Mesenchymal stem cell (in vitro differentiated cells and primary cell): ENCODE measurements at regions not wholly inside any gene's neighbourhood (a gene's known extent, or its start where the extent isn't known, plus 50 kb on each side); places are given as distances from the start of the nearest gene placed in this dataset.
A peak's percentile ranks its signal among the peaks of the same experiment; 100 is the strongest.

Source experiments
- DNase-seq: peaks from one replicate; pipeline ENCODE4 v3.0.0-alpha.2; 2013
- H2AFZ ChIP-seq: one replicate; pipeline ENCODE4 v1.6.1; 2013; ENCODE audit warnings: low read depth, mild to moderate bottlenecking, control low read depth, inconsistent platforms, low read length, moderate library complexity
- H2AK5ac ChIP-seq: 2 replicates; pipeline ENCODE4 v1.6.1; 2013; ENCODE audit warnings: low read length, moderate library complexity, mild to moderate bottlenecking, inconsistent platforms; ENCODE audit not compliant: severe bottlenecking
- H2BK120ac ChIP-seq: one replicate; pipeline ENCODE4 v1.6.1; 2013; ENCODE audit warnings: low read depth, mild to moderate bottlenecking, inconsistent platforms, low read length, moderate library complexity
- H2BK12ac ChIP-seq, 2 experiments: one replicate each; pipeline ENCODE4 v1.6.1; 2013; ENCODE audit warnings: inconsistent platforms in 2 of 2, low read length in 2 of 2, mild to moderate bottlenecking in 2 of 2, moderate library complexity in 2 of 2, control low read depth in 1 of 2
- H2BK15ac ChIP-seq: one replicate; pipeline ENCODE4 v1.6.1; 2013; ENCODE audit warnings: mild to moderate bottlenecking, low read depth, inconsistent platforms; ENCODE audit not compliant: poor library complexity, severe bottlenecking
- H2BK5ac ChIP-seq: 2 replicates; pipeline ENCODE4 v1.6.1; 2013; ENCODE audit warnings: low read depth, mild to moderate bottlenecking, low read length, control low read depth, inconsistent platforms; ENCODE audit not compliant: poor library complexity, severe bottlenecking
- H3K14ac ChIP-seq, 2 experiments: one replicate each; pipeline ENCODE4 v1.6.1; 2013; ENCODE audit warnings: inconsistent platforms in 2 of 2, low read length in 2 of 2, control low read depth in 1 of 2, mild to moderate bottlenecking in 1 of 2, moderate library complexity in 1 of 2
- H3K18ac ChIP-seq, 2 experiments: one replicate each; pipeline ENCODE4 v1.6.1; 2013; ENCODE audit warnings: inconsistent platforms in 2 of 2, low read length in 2 of 2, control low read depth in 1 of 2, low read depth in 1 of 2, mild to moderate bottlenecking in 1 of 2
- H3K23ac ChIP-seq, 2 experiments: one replicate each; pipeline ENCODE4 v1.6.1; 2013; ENCODE audit warnings: inconsistent platforms in 2 of 2, low read length in 2 of 2, mild to moderate bottlenecking in 2 of 2, moderate library complexity in 2 of 2, control low read depth in 1 of 2
- H3K27ac ChIP-seq: 2 replicates; pipeline ENCODE4 v1.5.1; 2013; ENCODE audit warnings: mild to moderate bottlenecking, moderate library complexity, low read length, control low read depth, inconsistent platforms; ENCODE audit not compliant: poor library complexity, severe bottlenecking
- H3K27me3 ChIP-seq, 2 experiments: 2 replicates each; pipeline versions ENCODE4 v1.6.1 to v1.7.0; 2013; ENCODE audit warnings: low read length in 2 of 2, mild to moderate bottlenecking in 2 of 2, moderate library complexity in 2 of 2, control low read depth in 1 of 2, inconsistent platforms in 1 of 2; ENCODE audit not compliant: control insufficient read depth in 1 of 2, insufficient read depth in 1 of 2
- H3K36me3 ChIP-seq, 2 experiments: 2 replicates each; pipeline versions ENCODE4 v1.6.1 to v1.7.0; 2013; ENCODE audit warnings: low read length in 2 of 2, control low read depth in 1 of 2, inconsistent platforms in 1 of 2, low read depth in 1 of 2, mild to moderate bottlenecking in 1 of 2; ENCODE audit not compliant: insufficient read depth in 2 of 2, control insufficient read depth in 1 of 2
- H3K4ac ChIP-seq, 2 experiments: one replicate each; pipeline ENCODE4 v1.6.1; 2013; ENCODE audit warnings: inconsistent platforms in 2 of 2, low read length in 2 of 2, mild to moderate bottlenecking in 2 of 2, moderate library complexity in 2 of 2, control low read depth in 1 of 2, low read depth in 1 of 2
- H3K4me1 ChIP-seq: 2 replicates; pipeline ENCODE4 v1.6.1; 2013; ENCODE audit warnings: low read depth, low read length, control low read depth; ENCODE audit not compliant: control insufficient read depth, insufficient read depth
- H3K4me2 ChIP-seq: 2 replicates; pipeline ENCODE4 v1.6.1; 2013; ENCODE audit warnings: low read length, mild to moderate bottlenecking, inconsistent platforms; ENCODE audit not compliant: poor library complexity, severe bottlenecking
- H3K4me3 ChIP-seq, 2 experiments: 2 replicates each; pipeline versions ENCODE4 v1.5.1 to v1.7.0; 2013; ENCODE audit warnings: low read length in 2 of 2, mild to moderate bottlenecking in 2 of 2, control low read depth in 1 of 2, low read depth in 1 of 2; ENCODE audit not compliant: insufficient read depth in 1 of 2
- H3K79me1 ChIP-seq: replicated peaks from 2 replicates; pipeline ENCODE4 v1.6.1; 2013; ENCODE audit warnings: mild to moderate bottlenecking, control low read depth, low read length, inconsistent platforms; ENCODE audit not compliant: poor library complexity, severe bottlenecking
- H3K9ac ChIP-seq: 2 replicates; pipeline ENCODE4 v1.7.0; 2013; ENCODE audit warnings: mild to moderate bottlenecking, low read length, moderate library complexity
- H3K9me3 ChIP-seq: 2 replicates; pipeline ENCODE4 v1.7.0; 2013; ENCODE audit warnings: mild to moderate bottlenecking, low read length; ENCODE audit not compliant: control insufficient read depth
- H4K8ac ChIP-seq: one replicate; pipeline ENCODE4 v1.6.1; 2013; ENCODE audit warnings: inconsistent platforms, mild to moderate bottlenecking, low read length, moderate library complexity
- H4K91ac ChIP-seq: one replicate; pipeline ENCODE4 v1.6.1; 2013; ENCODE audit warnings: mild to moderate bottlenecking, low read length, inconsistent platforms
- WGBS: methylation state at CpG from one replicate; pipeline ENCODE4 v1.1.7; 2013; ENCODE audit warnings: mixed read lengths; 5-methylcytosine and 5-hydroxymethylcytosine counted together

- H4K8ac ChIP-seq, result no peak overlapping the region
- no peaks in the 10 kb centered on the region for H3K27me3 ChIP-seq
- H3K79me1 ChIP-seq, result no peaks in the 10 kb centered on the region
- no peak overlapping the region for H3K4me3 ChIP-seq
- 68% methylated on average over 3 of the region's 3 CpGs for WGBS
- no peak overlapping the region for H2BK120ac ChIP-seq
- H3K14ac ChIP-seq, result peak overlapping the region in 1 of 2 experiments; percentile 4
- H3K27ac ChIP-seq, result no peak overlapping the region
- no peak overlapping the region for H3K18ac ChIP-seq
- H3K9me3 ChIP-seq, result no peaks in the 10 kb centered on the region
- no peak overlapping the region for H3K23ac ChIP-seq
- H4K91ac ChIP-seq, result no peak overlapping the region
- no peak overlapping the region for H2AFZ ChIP-seq
- no peak overlapping the region for H3K4me2 ChIP-seq
- no peaks in the 10 kb centered on the region for H3K36me3 ChIP-seq
- peak; percentile 36 for DNase-seq
- H2AK5ac ChIP-seq, result no peak overlapping the region
- H2BK5ac ChIP-seq, result no peak overlapping the region
- peaks cover 2% of the 10 kb centered on the region for H3K4me1 ChIP-seq
- no peak overlapping the region for H3K4ac ChIP-seq
- no peak overlapping the region for H3K9ac ChIP-seq
- H2BK15ac ChIP-seq, result no peak overlapping the region
- no peak overlapping the region for H2BK12ac ChIP-seq
Measured at GRCh38 chr6:92945799-92946198, 473.6 kb downstream of the EPHA7 start.

- no peak overlapping the region for H3K14ac ChIP-seq
- no peak overlapping the region for H2BK5ac ChIP-seq
- no peak overlapping the region for H3K18ac ChIP-seq
- H3K9ac ChIP-seq, result no peak overlapping the region
- H4K8ac ChIP-seq, result no peak overlapping the region
- H4K91ac ChIP-seq, result no peak overlapping the region
- H3K4me3 ChIP-seq, result no peak overlapping the region
- no peak overlapping the region for H2BK120ac ChIP-seq
- H2AFZ ChIP-seq, result no peak overlapping the region
- no peak overlapping the region for H3K23ac ChIP-seq
- H3K4me1 ChIP-seq, result peaks cover 2% of the 10 kb centered on the region
- no peaks in the 10 kb centered on the region for H3K9me3 ChIP-seq
- H2BK15ac ChIP-seq, result no peak overlapping the region
- H2BK12ac ChIP-seq, result no peak overlapping the region
- no CpG with 5 or more reads among the region's 1 CpG for WGBS
- no peaks in the 10 kb centered on the region for H3K36me3 ChIP-seq
- no peak overlapping the region for H3K27ac ChIP-seq
- no peak overlapping the region for H3K4ac ChIP-seq
- H3K27me3 ChIP-seq, result no peaks in the 10 kb centered on the region
- H3K4me2 ChIP-seq, result no peak overlapping the region
- no peak overlapping the region for H2AK5ac ChIP-seq
- H3K79me1 ChIP-seq, result no peaks in the 10 kb centered on the region
- DNase-seq, result peak; percentile 59
Measured at GRCh38 chr6:92944132-92944531, 475.2 kb downstream of the EPHA7 start.

GRCh38 chr6:92942549-92942948 lies 476.8 kb downstream of the EPHA7 start:
- Histone ChIP-seq H3K27me3 (no peaks in the 10 kb centered on the region), H3K9ac (no peak overlapping the region), H4K91ac (no peak overlapping the region), H3K14ac (no peak overlapping the region), H3K23ac (no peak overlapping the region), H2BK5ac (no peak overlapping the region), H3K79me1 (no peaks in the 10 kb centered on the region), H2BK120ac (no peak overlapping the region), H3K18ac (no peak overlapping the region), H3K9me3 (no peaks in the 10 kb centered on the region), H3K4me1 (peaks cover 2% of the 10 kb centered on the region), H3K27ac (no peak overlapping the region), H3K4ac (no peak overlapping the region), H2AFZ (no peak overlapping the region), H3K36me3 (no peaks in the 10 kb centered on the region), H3K4me3 (no peak overlapping the region), H2AK5ac (no peak overlapping the region), H3K4me2 (no peak overlapping the region), H2BK12ac (no peak overlapping the region), H4K8ac (no peak overlapping the region), H2BK15ac (no peak overlapping the region)
- DNase-seq, result peak; percentile 1

GRCh38 chr6:92934625-92935024 lies 484.7 kb downstream of the EPHA7 start:
- 96% methylated on average over 1 of the region's 1 CpG for WGBS
- no peak overlapping the region for H3K4me2 ChIP-seq
- H3K23ac ChIP-seq, result no peak overlapping the region
- no peaks in the 10 kb centered on the region for H3K79me1 ChIP-seq
- H2BK5ac ChIP-seq, result no peak overlapping the region
- H3K9me3 ChIP-seq, result no peaks in the 10 kb centered on the region
- H2BK12ac ChIP-seq, result no peak overlapping the region
- H3K9ac ChIP-seq, result no peak overlapping the region
- no peak overlapping the region for H2BK15ac ChIP-seq
- H4K91ac ChIP-seq, result no peak overlapping the region
- no peak overlapping the region for H3K14ac ChIP-seq
- no peak overlapping the region for H2BK120ac ChIP-seq
- no peak overlapping the region for H3K4ac ChIP-seq
- H3K18ac ChIP-seq, result no peak overlapping the region
- H3K4me3 ChIP-seq, result no peak overlapping the region
- no peaks in the 10 kb centered on the region for H3K27me3 ChIP-seq
- H2AFZ ChIP-seq, result no peak overlapping the region
- no peak overlapping the region for H2AK5ac ChIP-seq
- no peaks in the 10 kb centered on the region for H3K36me3 ChIP-seq
- H3K27ac ChIP-seq, result no peak overlapping the region
- H4K8ac ChIP-seq, result no peak overlapping the region
- DNase-seq, result no peak
- H3K4me1 ChIP-seq, result no peaks in the 10 kb centered on the region
